ENCODE measurements at regions not wholly inside any gene's neighbourhood (a gene's known extent, or its start where the extent isn't known, plus 50 kb on each side); places are given as distances from the start of the nearest gene placed in this dataset.

DNA sequence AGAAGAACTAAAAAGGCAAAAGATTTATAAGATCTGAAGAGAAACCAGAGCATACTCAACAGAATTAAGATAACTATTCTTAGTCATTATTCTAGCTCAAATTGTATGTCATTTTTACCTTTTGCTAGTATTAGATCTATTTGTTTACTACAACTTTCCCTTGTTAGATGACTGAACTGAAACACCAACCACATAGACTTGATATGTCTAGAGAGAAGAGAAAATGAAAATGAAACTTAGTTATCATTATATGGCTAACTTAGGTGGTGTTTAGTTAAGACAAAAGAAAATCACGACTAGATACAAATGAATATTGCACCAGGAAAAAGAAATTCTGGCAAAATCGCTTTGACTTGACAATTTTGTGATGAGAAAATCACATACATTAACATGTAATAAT is 690.8 kb downstream of the PCDH18 start:
- TF ChIP-seq TEAD4 (IDR thresholded peaks at IDR 0.05) (no peak), YY1 (IDR thresholded peaks at IDR 0.05; ENCODE audit: low read depth) (no peak), EGR1 (IDR thresholded peaks at IDR 0.05) (no peak), ZBTB7A (IDR thresholded peaks at IDR 0.05; ENCODE audit: low read depth) (no peak), CEBPB (IDR thresholded peaks at IDR 0.05) (no peak), MAX (IDR thresholded peaks at IDR 0.05) (no peak), EP300 (IDR thresholded peaks at IDR 0.05; ENCODE audit: borderline replicate concordance) (no peak), CREB1 (IDR thresholded peaks at IDR 0.05; ENCODE audit: low read depth) (no peak), RAD21 (IDR thresholded peaks at IDR 0.05; ENCODE audit: low read depth) (no peak), TAF1 (IDR thresholded peaks at IDR 0.05; ENCODE audit: low read depth) (no peak)
- TF ChIP-seq, protein P1, sequence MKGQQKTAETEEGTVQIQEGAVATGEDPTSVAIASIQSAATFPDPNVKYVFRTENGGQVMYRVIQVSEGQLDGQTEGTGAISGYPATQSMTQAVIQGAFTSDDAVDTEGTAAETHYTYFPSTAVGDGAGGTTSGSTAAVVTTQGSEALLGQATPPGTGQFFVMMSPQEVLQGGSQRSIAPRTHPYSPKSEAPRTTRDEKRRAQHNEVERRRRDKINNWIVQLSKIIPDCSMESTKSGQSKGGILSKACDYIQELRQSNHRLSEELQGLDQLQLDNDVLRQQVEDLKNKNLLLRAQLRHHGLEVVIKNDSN (IDR thresholded peaks at IDR 0.05): no peak
- TF ChIP-seq, protein P2, sequence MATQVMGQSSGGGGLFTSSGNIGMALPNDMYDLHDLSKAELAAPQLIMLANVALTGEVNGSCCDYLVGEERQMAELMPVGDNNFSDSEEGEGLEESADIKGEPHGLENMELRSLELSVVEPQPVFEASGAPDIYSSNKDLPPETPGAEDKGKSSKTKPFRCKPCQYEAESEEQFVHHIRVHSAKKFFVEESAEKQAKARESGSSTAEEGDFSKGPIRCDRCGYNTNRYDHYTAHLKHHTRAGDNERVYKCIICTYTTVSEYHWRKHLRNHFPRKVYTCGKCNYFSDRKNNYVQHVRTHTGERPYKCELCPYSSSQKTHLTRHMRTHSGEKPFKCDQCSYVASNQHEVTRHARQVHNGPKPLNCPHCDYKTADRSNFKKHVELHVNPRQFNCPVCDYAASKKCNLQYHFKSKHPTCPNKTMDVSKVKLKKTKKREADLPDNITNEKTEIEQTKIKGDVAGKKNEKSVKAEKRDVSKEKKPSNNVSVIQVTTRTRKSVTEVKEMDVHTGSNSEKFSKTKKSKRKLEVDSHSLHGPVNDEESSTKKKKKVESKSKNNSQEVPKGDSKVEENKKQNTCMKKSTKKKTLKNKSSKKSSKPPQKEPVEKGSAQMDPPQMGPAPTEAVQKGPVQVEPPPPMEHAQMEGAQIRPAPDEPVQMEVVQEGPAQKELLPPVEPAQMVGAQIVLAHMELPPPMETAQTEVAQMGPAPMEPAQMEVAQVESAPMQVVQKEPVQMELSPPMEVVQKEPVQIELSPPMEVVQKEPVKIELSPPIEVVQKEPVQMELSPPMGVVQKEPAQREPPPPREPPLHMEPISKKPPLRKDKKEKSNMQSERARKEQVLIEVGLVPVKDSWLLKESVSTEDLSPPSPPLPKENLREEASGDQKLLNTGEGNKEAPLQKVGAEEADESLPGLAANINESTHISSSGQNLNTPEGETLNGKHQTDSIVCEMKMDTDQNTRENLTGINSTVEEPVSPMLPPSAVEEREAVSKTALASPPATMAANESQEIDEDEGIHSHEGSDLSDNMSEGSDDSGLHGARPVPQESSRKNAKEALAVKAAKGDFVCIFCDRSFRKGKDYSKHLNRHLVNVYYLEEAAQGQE (IDR thresholded peaks at IDR 0.05; ENCODE audit: low read depth): no peak

Data from Ishikawa (cell line).